Aorta (tissue), 5 donors: ENCODE measurements at regions not wholly inside any gene's neighbourhood (a gene's known extent, or its start where the extent isn't known, plus 50 kb on each side); places are given as distances from the start of the nearest gene placed in this dataset.

Experiments
- ATAC-seq: fragments of 200-7000 bp; cut with Tn5 transposase; one replicate; pipeline ENCODE4 v1.9.1; 2022; ENCODE audit warnings: moderate library complexity; ENCODE audit not compliant: low FRiP score
- DNase-seq, 2 donors: peaks; one replicate each; pipeline ENCODE4 v3.0.0-alpha.2; 2020
- H3K27ac ChIP-seq, 2 donors: one replicate each; pipeline ENCODE4 v1.5.1; 2013; ENCODE audit warnings: low read length in 2 of 2, mild to moderate bottlenecking in 2 of 2, moderate library complexity in 2 of 2, control low read depth in 1 of 2, inconsistent platforms in 1 of 2, low read depth in 1 of 2
- H3K27me3 ChIP-seq, 2 donors: one replicate each; pipeline ENCODE4 v1.6.1; 2013; ENCODE audit warnings: control low read depth in 1 of 2, low read length in 1 of 2, mild to moderate bottlenecking in 1 of 2, moderate library complexity in 1 of 2; ENCODE audit not compliant: insufficient read depth in 2 of 2, control insufficient read depth in 1 of 2
- H3K36me3 ChIP-seq, 2 donors: one replicate each; pipeline ENCODE4 v1.6.1; 2013; ENCODE audit warnings: control low read depth in 1 of 2, low read length in 1 of 2, mild to moderate bottlenecking in 1 of 2; ENCODE audit not compliant: insufficient read depth in 2 of 2, control insufficient read depth in 1 of 2
- H3K4me1 ChIP-seq, 2 donors: one replicate each; pipeline ENCODE4 v1.6.1; 2013; ENCODE audit warnings: low read length in 2 of 2, control low read depth in 1 of 2, mild to moderate bottlenecking in 1 of 2, moderate library complexity in 1 of 2; ENCODE audit not compliant: insufficient read depth in 2 of 2, control insufficient read depth in 1 of 2
- H3K4me3 ChIP-seq, 2 donors: one replicate each; pipeline ENCODE4 v1.5.1; 2013; ENCODE audit warnings: low read length in 2 of 2, control low read depth in 1 of 2, mild to moderate bottlenecking in 1 of 2
- H3K9me3 ChIP-seq: one replicate; pipeline ENCODE4 v1.6.1; 2013; ENCODE audit warnings: mild to moderate bottlenecking, low read length; ENCODE audit not compliant: control insufficient read depth
- WGBS, 2 donors: extraction: QIAGEN DNeasy Blood & Tissue Kit; methylation state at CpG; one replicate each; pipeline ENCODE4 v1.1.7; 2013; 5-methylcytosine and 5-hydroxymethylcytosine counted together
- intact Hi-C, 2 donors: fragments of 100-400 bp; cut with DNase I; formaldehyde crosslinking; loops; one replicate each; pipeline versions ENCODE4 v1.14.2 to v1.15.0; 2022
- donor health status: healthy with polysubstance abuse.
- donor health status: Bipolar disorder and iron deficiency.
- donor health status: DM: no; HTN: no; CAD: no.
- donor health status: DM: no; HTN: no; CAD: no.
- donor health status: DM: yes; HTN: yes; CAD: no.

GRCh38 chr2:177051278-177051677 is 161.3 kb upstream of the HNRNPA3 start:
- Histone ChIP-seq H3K36me3 (no peaks in the 10 kb centered on the region), H3K27me3 (no peaks in the 10 kb centered on the region), H3K9me3 (no peaks in the 10 kb centered on the region), H3K4me1 (no peaks in the 10 kb centered on the region), H3K4me3 (no peak overlapping the region), H3K27ac (no peak overlapping the region)
- DNase-seq (no peak), ATAC-seq (no peak)
- intact Hi-C loops, result no loop called here
- WGBS, 2 donors, result 37 to 45% methylated on average over 1 of the region's 1 CpG

- no peaks in the 10 kb centered on the region for H3K9me3 ChIP-seq
- H3K4me3 ChIP-seq, result no peak overlapping the region
- no peaks in the 10 kb centered on the region for H3K27me3 ChIP-seq
- ATAC-seq, result no peak
- no peak for DNase-seq
- H3K27ac ChIP-seq, result no peak overlapping the region
- no peaks in the 10 kb centered on the region for H3K4me1 ChIP-seq
- WGBS, 2 donors, result 79 to 82% methylated on average over 4 of the region's 4 CpGs
- intact Hi-C loops, result no loop called here
- no peaks in the 10 kb centered on the region for H3K36me3 ChIP-seq
Measured at GRCh38 chr2:177052471-177052870, 160.1 kb upstream of the HNRNPA3 start.

- no peak overlapping the region for H3K4me3 ChIP-seq
- no peaks in the 10 kb centered on the region for H3K9me3 ChIP-seq
- H3K27me3 ChIP-seq, result no peaks in the 10 kb centered on the region
- 67 to 68% methylated on average over 3 of the region's 3 CpGs for WGBS, 2 donors
- no peaks in the 10 kb centered on the region for H3K4me1 ChIP-seq
- no peak for ATAC-seq
- intact Hi-C loops, result no loop called here
- H3K27ac ChIP-seq, result no peak overlapping the region
- no peaks in the 10 kb centered on the region for H3K36me3 ChIP-seq
- DNase-seq, result no peak
Measured at GRCh38 chr2:177053038-177053437, 159.6 kb upstream of the HNRNPA3 start.

GRCh38 chr2:177053716-177054115 is 158.9 kb upstream of the HNRNPA3 start:
- no peaks in the 10 kb centered on the region for H3K4me1 ChIP-seq
- WGBS, 2 donors, result 22 to 41% methylated on average over 1 of the region's 1 CpG
- DNase-seq, result no peak
- intact Hi-C loops, result no loop called here
- ATAC-seq, result no peak
- no peaks in the 10 kb centered on the region for H3K27me3 ChIP-seq
- no peak overlapping the region for H3K4me3 ChIP-seq
- no peaks in the 10 kb centered on the region for H3K9me3 ChIP-seq
- no peak overlapping the region for H3K27ac ChIP-seq
- no peaks in the 10 kb centered on the region for H3K36me3 ChIP-seq

- Histone ChIP-seq H3K9me3 (no peaks in the 10 kb centered on the region), H3K27me3 (no peaks in the 10 kb centered on the region), H3K4me1 (no peaks in the 10 kb centered on the region), H3K36me3 (no peaks in the 10 kb centered on the region), H3K4me3 (no peak overlapping the region), H3K27ac (no peak overlapping the region)
- intact Hi-C loops, result no loop called here
- DNase-seq (no peak), ATAC-seq (no peak)
- 58 to 61% methylated on average over 5 of the region's 5 CpGs for WGBS, 2 donors
Measured at GRCh38 chr2:177056481-177056929, 156.1 kb upstream of the HNRNPA3 start.

GRCh38 chr2:177058747-177059146 is 153.8 kb upstream of the HNRNPA3 start:
- peaks cover 2% of the 10 kb centered on the region for H3K9me3 ChIP-seq
- H3K27ac ChIP-seq, result no peak overlapping the region
- no peak overlapping the region for H3K4me3 ChIP-seq
- ATAC-seq (no peak), DNase-seq (no peak)
- peaks cover 0 to 1% of the 10 kb centered on the region in 2 donors for H3K27me3 ChIP-seq
- intact Hi-C loops, result no loop called here
- H3K4me1 ChIP-seq, result no peaks in the 10 kb centered on the region
- H3K36me3 ChIP-seq, result no peaks in the 10 kb centered on the region

- DNase-seq (no peak), ATAC-seq (no peak)
- no peak overlapping the region for H3K27ac ChIP-seq
- intact Hi-C loops, result no loop called here
- H3K4me1 ChIP-seq, result no peaks in the 10 kb centered on the region
- H3K4me3 ChIP-seq, result no peak overlapping the region
- 19 to 22% methylated on average over 6 of the region's 6 CpGs for WGBS, 2 donors
- peaks cover 0 to 1% of the 10 kb centered on the region in 2 donors for H3K27me3 ChIP-seq
- H3K36me3 ChIP-seq, result no peaks in the 10 kb centered on the region
- H3K9me3 ChIP-seq, result peaks cover 2% of the 10 kb centered on the region
Measured at GRCh38 chr2:177059293-177059692, 153.3 kb upstream of the HNRNPA3 start.

- H3K27ac ChIP-seq, result no peak overlapping the region
- H3K27me3 ChIP-seq, result peaks cover 0 to 3% of the 10 kb centered on the region in 2 donors
- ATAC-seq (no peak), DNase-seq (no peak)
- WGBS, 2 donors, result 79 to 88% methylated on average over 1 of the region's 1 CpG
- intact Hi-C loops, result no loop called here
- H3K36me3 ChIP-seq, result no peaks in the 10 kb centered on the region
- peaks cover 3% of the 10 kb centered on the region for H3K9me3 ChIP-seq
- no peak overlapping the region for H3K4me3 ChIP-seq
- H3K4me1 ChIP-seq, result no peaks in the 10 kb centered on the region
Measured at GRCh38 chr2:177063331-177063730, 149.3 kb upstream of the HNRNPA3 start.

GRCh38 chr2:177064422-177064821 is 148.2 kb upstream of the HNRNPA3 start:
- Histone ChIP-seq H3K4me3 (no peak overlapping the region), H3K36me3 (no peaks in the 10 kb centered on the region), H3K9me3 (peaks cover 3% of the 10 kb centered on the region), H3K27ac (no peak overlapping the region), H3K27me3 (peaks cover 0 to 3% of the 10 kb centered on the region in 2 donors), H3K4me1 (no peaks in the 10 kb centered on the region)
- DNase-seq (no peak), ATAC-seq (no peak)
- intact Hi-C loops, result no loop called here
- WGBS, 2 donors, result 67 to 69% methylated on average over 4 of the region's 4 CpGs
